Hematopoietic multipotent progenitor cell treated with erythropoietin and hydrocortisone succinate and interleukin-3 and kit ligand, for 17 days (in vitro differentiated cells): ENCODE measurements at regions not wholly inside any gene's neighbourhood (a gene's known extent, or its start where the extent isn't known, plus 50 kb on each side); places are given as distances from the start of the nearest gene placed in this dataset.

Experiments used
- DNase-seq: peaks from one replicate; pipeline ENCODE4 v3.0.0-alpha.2; 2015; ENCODE audit warnings: low spot score

- DNase-seq, result no peak
Measured at GRCh38 chr2:177342736-177343135, 49.8 kb upstream of the AGPS start.
